H1 (cell line): ENCODE measurements at regions not wholly inside any gene's neighbourhood (a gene's known extent, or its start where the extent isn't known, plus 50 kb on each side); places are given as distances from the start of the nearest gene placed in this dataset.

ENCODE experiments used
- CTCF ChIA-PET: fragments of 300-600 bp; sonication (Branson Sonifier 250); formaldehyde crosslinking; loops from one replicate; lab custom pipeline; 2021; ENCODE audit not compliant: partially characterized antibody; lab: Charles Lee
- POLR2A ChIA-PET: fragments of 300-600 bp; sonication (Branson Sonifier 250); formaldehyde crosslinking; loops from one replicate; lab custom pipeline; 2021; ENCODE audit warnings: inconsistent platforms; ENCODE audit not compliant: partially characterized antibody; lab: Charles Lee
- DNase-seq, 2 experiments: peaks; one replicate each; pipeline versions ENCODE4 v3.0.0 to v3.0.0-alpha.2; 2010 to 2022; ENCODE audit warnings: low spot score in 2 of 2, low read depth in 1 of 2, mixed read lengths in 1 of 2
- FAIRE-seq: peaks from 2 replicates; lab custom pipeline; 2011; peaks lifted over from hg19 to GRCh38; lab: Jason Lieb, UNC
- H2AFZ ChIP-seq: 2 replicates; pipeline ENCODE4 v1.8.1; 2012; ENCODE audit warnings: low read length, inconsistent platforms
- H2AK5ac ChIP-seq: 2 replicates; pipeline ENCODE4 v1.6.1; 2013; ENCODE audit warnings: low read depth, low read length
- H2BK120ac ChIP-seq: replicated peaks from 2 replicates; pipeline ENCODE3; 2013; ENCODE audit warnings: low read depth, low read length, inconsistent platforms
- H2BK12ac ChIP-seq: 2 replicates; pipeline ENCODE4 v1.6.1; 2013; ENCODE audit warnings: low read depth, low read length
- H2BK15ac ChIP-seq: 2 replicates; pipeline ENCODE4 v1.6.1; 2013; ENCODE audit warnings: low read length
- H2BK20ac ChIP-seq: 2 replicates; pipeline ENCODE4 v1.6.1; 2013; ENCODE audit warnings: low read length
- H2BK5ac ChIP-seq: 2 replicates; pipeline ENCODE4 v1.6.1; 2013; ENCODE audit warnings: low read depth, low read length
- H3K14ac ChIP-seq: 2 replicates; pipeline ENCODE4 v1.6.1; 2013; ENCODE audit warnings: inconsistent platforms; ENCODE audit not compliant: insufficient read length
- H3K18ac ChIP-seq: 2 replicates; pipeline ENCODE4 v1.6.1; 2013; ENCODE audit warnings: low read length; ENCODE audit errors: extremely low read depth
- H3K23ac ChIP-seq: 2 replicates; pipeline ENCODE4 v1.6.1; 2013; ENCODE audit warnings: inconsistent platforms; ENCODE audit not compliant: insufficient read length
- H3K23me2 ChIP-seq: 2 replicates; pipeline ENCODE4 v1.6.1; 2013; ENCODE audit warnings: low read depth, low read length
- H3K27ac ChIP-seq: 2 replicates; pipeline ENCODE4 v1.6.1; 2011; ENCODE audit warnings: low read depth, low read length, inconsistent platforms
- H3K27me3 ChIP-seq, 4 experiments: replicated peaks in 1 of 4; 1 replicate in 1 of 4; 2 replicates in 3 of 4; pipeline versions ENCODE4 v1.6.1 to v1.8.1; 2011 to 2013; ENCODE audit warnings: low read length in 3 of 4, mild to moderate bottlenecking in 3 of 4, inconsistent platforms in 2 of 4, mixed read lengths in 2 of 4, moderate library complexity in 1 of 4; ENCODE audit not compliant: control insufficient read depth in 3 of 4, insufficient read depth in 3 of 4; ENCODE audit errors: extremely low read depth in 1 of 4
- H3K36me3 ChIP-seq, 4 experiments: 2 replicates each; pipeline versions ENCODE4 v1.6.1 to v1.8.1; 2011 to 2013; ENCODE audit warnings: mild to moderate bottlenecking in 4 of 4, low read length in 3 of 4, moderate library complexity in 2 of 4, control low read depth in 1 of 4, inconsistent platforms in 1 of 4; ENCODE audit not compliant: insufficient read depth in 4 of 4, control insufficient read depth in 2 of 4
- H3K4ac ChIP-seq: replicated peaks from 2 replicates; pipeline ENCODE3; 2013; ENCODE audit warnings: low read length, low read depth, mixed read lengths, inconsistent platforms; ENCODE audit not compliant: insufficient read length
- H3K4me1 ChIP-seq, 4 experiments: replicated peaks in 1 of 4; 1 replicate in 1 of 4; 2 replicates in 3 of 4; pipeline versions ENCODE4 v1.6.1 to v1.8.1; 2011 to 2013; ENCODE audit warnings: low read length in 3 of 4, inconsistent platforms in 2 of 4, mixed read lengths in 1 of 4; ENCODE audit not compliant: insufficient read depth in 4 of 4, control insufficient read depth in 3 of 4
- H3K4me2 ChIP-seq, 2 experiments: 2 replicates each; pipeline versions ENCODE4 v1.6.1 to v1.8.1; 2011 to 2013; ENCODE audit warnings: low read depth in 2 of 2, low read length in 2 of 2, control low read depth in 1 of 2, inconsistent platforms in 1 of 2, mild to moderate bottlenecking in 1 of 2; ENCODE audit not compliant: insufficient read depth in 1 of 2
- H3K4me3 ChIP-seq, 4 experiments: fragments of 200-600, 300-600 bp in 1 of 4; sonication (generic), shearing (Covaris generic), sonication (Bioruptor Twin) in 1 of 4; 2 replicates each; pipeline versions ENCODE4 v1.5.1 to v1.8.1; 2011 to 2016; ENCODE audit warnings: low read length in 4 of 4, low read depth in 3 of 4, control low read depth in 2 of 4, inconsistent platforms in 2 of 4, mild to moderate bottlenecking in 2 of 4, mixed read lengths in 1 of 4, moderate library complexity in 1 of 4; ENCODE audit not compliant: insufficient read depth in 2 of 4; ENCODE audit errors: extremely low read depth in 1 of 4
- H3K56ac ChIP-seq: replicated peaks from 2 replicates; pipeline ENCODE3; 2013; ENCODE audit warnings: low read depth, mild to moderate bottlenecking, mixed read lengths, low read length, inconsistent platforms; ENCODE audit not compliant: insufficient read length
- H3K79me1 ChIP-seq: 2 replicates; pipeline ENCODE4 v1.6.1; 2013; ENCODE audit warnings: low read depth, low read length, control low read depth
- H3K79me2 ChIP-seq, 2 experiments: 2 replicates each; pipeline versions ENCODE4 v1.6.1 to v1.8.1; 2012 to 2013; ENCODE audit warnings: low read length in 2 of 2, mild to moderate bottlenecking in 2 of 2, inconsistent platforms in 1 of 2; ENCODE audit not compliant: insufficient read depth in 2 of 2, control insufficient read depth in 1 of 2
- H3K9ac ChIP-seq, 4 experiments: replicated peaks in 1 of 4; 1 replicate in 1 of 4; 2 replicates in 3 of 4; pipeline versions ENCODE4 v1.6.1 to v1.8.1; 2011 to 2013; ENCODE audit warnings: low read depth in 3 of 4, low read length in 3 of 4, control low read depth in 2 of 4, mild to moderate bottlenecking in 2 of 4, moderate library complexity in 2 of 4, inconsistent platforms in 1 of 4; ENCODE audit errors: extremely low read depth in 1 of 4
- H3K9me3 ChIP-seq, 2 experiments: 2 replicates each; pipeline versions ENCODE4 v1.6.1 to v1.8.1; 2012 to 2013; ENCODE audit warnings: mild to moderate bottlenecking in 2 of 2, moderate library complexity in 2 of 2, control low read depth in 1 of 2, inconsistent platforms in 1 of 2, low read depth in 1 of 2, low read length in 1 of 2, mixed read lengths in 1 of 2; ENCODE audit not compliant: insufficient read depth in 2 of 2
- H4K20me1 ChIP-seq, 2 experiments: replicated peaks in 1 of 2; 2 replicates each; pipeline versions ENCODE3 to v1.8.1; 2011 to 2013; ENCODE audit warnings: inconsistent platforms in 2 of 2, low read length in 2 of 2, mild to moderate bottlenecking in 1 of 2; ENCODE audit not compliant: insufficient read depth in 2 of 2, control insufficient read depth in 1 of 2
- H4K5ac ChIP-seq: 2 replicates; pipeline ENCODE4 v1.6.1; 2013; ENCODE audit warnings: low read length, low read depth, mixed read lengths, inconsistent platforms; ENCODE audit not compliant: insufficient read length
- H4K8ac ChIP-seq: 2 replicates; pipeline ENCODE4 v1.8.0; 2013; ENCODE audit warnings: mild to moderate bottlenecking, moderate library complexity, low read length, inconsistent platforms; ENCODE audit not compliant: insufficient read depth; ENCODE audit errors: extremely low read depth
- H4K91ac ChIP-seq: replicated peaks from 2 replicates; pipeline ENCODE3; 2013; ENCODE audit warnings: low read length, mixed read lengths, inconsistent platforms; ENCODE audit not compliant: insufficient read length
- BACH1 ChIP-seq: IDR thresholded peaks from 2 replicates; pipeline ENCODE4 v1.6.1; 2012; ENCODE audit warnings: low read length, improper control_type of control experiment
- EP300 ChIP-seq, 2 experiments: IDR thresholded peaks; 1 replicate in 1 of 2; 2 replicates in 1 of 2; pipeline ENCODE4 v1.6.1; 2011 to 2012; ENCODE audit warnings: low read depth in 2 of 2, low read length in 2 of 2, mild to moderate bottlenecking in 2 of 2, borderline replicate concordance in 1 of 2, inconsistent platforms in 1 of 2, moderate library complexity in 1 of 2
- NRF1 ChIP-seq: IDR thresholded peaks from 2 replicates; pipeline ENCODE4 v1.6.1; 2011; ENCODE audit warnings: mild to moderate bottlenecking, low read depth, low read length, improper control_type of control experiment
- SIX5 ChIP-seq: IDR thresholded peaks from 2 replicates; pipeline ENCODE4 v1.6.1; 2011; ENCODE audit warnings: mild to moderate bottlenecking, low read depth, low read length
- SUZ12 ChIP-seq: fragments of 200-600 bp; sonication (generic); IDR thresholded peaks from 2 replicates; pipeline ENCODE4 v1.6.1; 2012; ENCODE audit warnings: mild to moderate bottlenecking, inconsistent platforms, low read length, moderate library complexity, mixed read lengths
- TAF7 ChIP-seq: optimal IDR thresholded peaks from 2 replicates; pipeline ENCODE3; 2011; ENCODE audit warnings: low read depth, mild to moderate bottlenecking, inconsistent platforms, low read length, moderate library complexity, borderline replicate concordance
- TEAD4 ChIP-seq: IDR thresholded peaks from 2 replicates; pipeline ENCODE4 v1.6.1; 2012; ENCODE audit warnings: low read depth, low read length, inconsistent platforms, mixed read lengths
- WGBS, 2 experiments: shearing (Covaris generic) in 1 of 2; methylation state at CpG; one replicate each; pipeline versions ENCODE4 v1.1.6 to v1.1.7; 2013 to 2015; ENCODE audit warnings: low lambda C conversion rate in 2 of 2, mixed read lengths in 2 of 2, inconsistent platforms in 1 of 2, low coverage in 1 of 2, missing lambda C conversion rate in 1 of 2; ENCODE audit not compliant: insufficient replicate concordance in 2 of 2, insufficient coverage in 1 of 2, insufficient read length in 1 of 2; ENCODE audit errors: extremely low coverage in 1 of 2, missing lambda C conversion rate in 1 of 2; 5-methylcytosine and 5-hydroxymethylcytosine counted together
- TF ChIP-seq, protein P1 (sequence below): IDR thresholded peaks from 2 replicates; pipeline ENCODE4 v1.6.1; 2012; ENCODE audit warnings: low read length, inconsistent platforms

- Histone ChIP-seq H3K9me3 (no peaks in the 10 kb centered on the region), H3K27me3 (no peaks in the 10 kb centered on the region), H3K27ac (no peak overlapping the region), H3K79me1 (no peaks in the 10 kb centered on the region), H3K56ac (no peak overlapping the region), H3K4ac (no peak overlapping the region), H2AFZ (no peak overlapping the region), H3K23me2 (no peaks in the 10 kb centered on the region; the same call in 1 of the 2 replicates), H3K4me3 (no peak overlapping the region), H2BK15ac (no peak overlapping the region), H3K23ac (no peak overlapping the region), H3K4me2 (no peak overlapping the region), H3K79me2 (no peaks in the 10 kb centered on the region), H3K14ac (no peak overlapping the region), H2BK5ac (no peak overlapping the region), H4K20me1 (no peaks in the 10 kb centered on the region), H2BK20ac (no peak overlapping the region), H3K36me3 (no peaks in the 10 kb centered on the region), H4K91ac (no peak overlapping the region), H3K9ac (no peak overlapping the region), H2AK5ac (no peak overlapping the region), H2BK120ac (no peak overlapping the region), H3K4me1 (no peaks in the 10 kb centered on the region), H4K5ac (no peak overlapping the region), H4K8ac (no peak overlapping the region), H3K18ac (no peak overlapping the region), H2BK12ac (no peak overlapping the region)
- TF ChIP-seq EP300 (IDR thresholded peaks at IDR 0.05; ENCODE audit: borderline replicate concordance in 1 of 2, low read depth in 2 of 2, low read length in 2 of 2) (no peak), SUZ12 (no peak), TAF7 (no peak), BACH1 (no peak), NRF1 (no peak), SIX5 (no peak), TEAD4 (no peak)
- TF ChIP-seq, protein P1, sequence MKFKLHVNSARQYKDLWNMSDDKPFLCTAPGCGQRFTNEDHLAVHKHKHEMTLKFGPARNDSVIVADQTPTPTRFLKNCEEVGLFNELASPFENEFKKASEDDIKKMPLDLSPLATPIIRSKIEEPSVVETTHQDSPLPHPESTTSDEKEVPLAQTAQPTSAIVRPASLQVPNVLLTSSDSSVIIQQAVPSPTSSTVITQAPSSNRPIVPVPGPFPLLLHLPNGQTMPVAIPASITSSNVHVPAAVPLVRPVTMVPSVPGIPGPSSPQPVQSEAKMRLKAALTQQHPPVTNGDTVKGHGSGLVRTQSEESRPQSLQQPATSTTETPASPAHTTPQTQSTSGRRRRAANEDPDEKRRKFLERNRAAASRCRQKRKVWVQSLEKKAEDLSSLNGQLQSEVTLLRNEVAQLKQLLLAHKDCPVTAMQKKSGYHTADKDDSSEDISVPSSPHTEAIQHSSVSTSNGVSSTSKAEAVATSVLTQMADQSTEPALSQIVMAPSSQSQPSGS, result no peak
- ChIA-PET POLR2A (no interaction called here), CTCF (interaction anchor here (2.0 kb wide), 1 partner anchor 24 kb away, joined by 7 read pairs; no protein-coding TSS in a partner anchor)
- 95% methylated on average over 1 of the region's 1 CpG; no CpG with 5 or more reads in 1 of the 2 experiments for WGBS, 2 experiments
- FAIRE-seq, result no peak
- no peak for DNase-seq
Observed at GRCh38 chr4:22215084-22215483, 266.5 kb upstream of the KCNIP4 start.
